ENCODE measurements at regions not wholly inside any gene's neighbourhood (a gene's known extent, or its start where the extent isn't known, plus 50 kb on each side); places are given as distances from the start of the nearest gene placed in this dataset.

DNA sequence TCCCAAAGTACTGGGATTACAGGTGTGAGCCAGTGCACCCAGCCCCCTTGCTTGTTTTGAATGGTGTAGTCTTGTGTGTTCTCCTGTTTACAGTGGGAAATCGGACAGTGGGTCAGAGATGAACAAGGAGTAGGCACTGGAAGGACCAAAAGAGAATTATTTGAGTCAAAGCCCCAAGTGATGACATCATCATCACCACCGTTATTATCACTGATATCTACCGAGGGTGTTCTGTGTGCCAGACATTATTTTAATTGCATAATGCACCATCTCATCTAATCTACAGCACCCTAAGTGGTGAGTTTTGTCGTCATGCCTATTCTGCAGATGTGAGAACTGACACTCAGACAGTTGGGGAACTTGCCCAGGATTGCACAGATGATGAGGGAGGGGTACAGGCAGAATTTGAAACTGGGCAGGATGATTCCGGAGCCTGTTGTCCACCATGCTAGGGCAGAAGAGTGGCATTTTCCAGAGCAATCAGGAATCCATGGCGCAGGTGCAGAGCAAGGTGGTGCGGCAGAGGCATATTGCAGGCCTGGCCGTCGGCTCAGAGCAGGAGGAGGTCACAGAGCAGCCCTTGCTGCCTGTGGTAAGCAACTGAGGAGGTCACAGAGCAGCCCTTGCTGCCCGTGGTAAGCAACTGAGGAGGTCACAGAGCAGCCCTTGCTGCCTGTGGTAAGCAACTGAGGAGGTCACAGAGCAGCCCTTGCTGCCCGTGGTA lies 137.0 kb upstream of the HDAC4 start:
- H3K27ac ChIP-seq = no peak overlapping the region
- intact Hi-C loops (cut with DNase I) = no loop called here
- WGBS = 85% methylated on average over 11 of the region's 11 CpGs
- DNase-seq (ENCODE audit: low spot score) = no peak
- TF ChIP-seq CTCF (IDR thresholded peaks at IDR 0.05) (no peak), POLR2A (IDR thresholded peaks at IDR 0.05) (no peak), POLR2AphosphoS5 (IDR thresholded peaks at IDR 0.05) (no peak)
- no peaks in the 10 kb centered on the region for H3K9me3 ChIP-seq
- peaks cover 3% of the 10 kb centered on the region for H3K27me3 ChIP-seq (replicated peaks; ENCODE audit: insufficient read depth)
- no peaks in the 10 kb centered on the region for H3K36me3 ChIP-seq
- no peak overlapping the region for H3K4me3 ChIP-seq
- no peaks in the 10 kb centered on the region for H3K4me1 ChIP-seq (replicated peaks)

- no peak for DNase-seq (ENCODE audit: low spot score)
- no peak for TF ChIP-seq POLR2AphosphoS5 (IDR thresholded peaks at IDR 0.05)
- TF ChIP-seq CTCF (IDR thresholded peaks at IDR 0.05) = no peak
- TF ChIP-seq POLR2A (IDR thresholded peaks at IDR 0.05) = no peak
- Histone ChIP-seq H3K4me3 (no peak overlapping the region), H3K27me3 (replicated peaks; ENCODE audit: insufficient read depth) (peaks cover 3% of the 10 kb centered on the region), H3K27ac (no peak overlapping the region), H3K36me3 (no peaks in the 10 kb centered on the region), H3K4me1 (replicated peaks) (no peaks in the 10 kb centered on the region), H3K9me3 (no peaks in the 10 kb centered on the region)
- intact Hi-C loops (cut with DNase I) = no loop called here
- 92% methylated on average over 7 of the region's 10 CpGs for WGBS
These were observed 135.4 kb upstream of the HDAC4 start for GRCh38 chr2:239536186-239536585.

- H3K4me1 ChIP-seq (replicated peaks) = no peaks in the 10 kb centered on the region
- H3K9me3 ChIP-seq = no peaks in the 10 kb centered on the region
- no peak overlapping the region for H3K4me3 ChIP-seq
- no peak for TF ChIP-seq POLR2AphosphoS5 (IDR thresholded peaks at IDR 0.05)
- no peak for TF ChIP-seq POLR2A (IDR thresholded peaks at IDR 0.05)
- no peak for TF ChIP-seq CTCF (IDR thresholded peaks at IDR 0.05)
- DNase-seq (ENCODE audit: low spot score) = no peak
- peaks cover 3% of the 10 kb centered on the region for H3K27me3 ChIP-seq (replicated peaks; ENCODE audit: insufficient read depth)
- intact Hi-C loops (cut with DNase I) = no loop called here
- 87% methylated on average over 8 of the region's 8 CpGs for WGBS
- H3K36me3 ChIP-seq = no peaks in the 10 kb centered on the region
- no peak overlapping the region for H3K27ac ChIP-seq
These were observed 134.8 kb upstream of the HDAC4 start for GRCh38 chr2:239535413-239536144.

DNA sequence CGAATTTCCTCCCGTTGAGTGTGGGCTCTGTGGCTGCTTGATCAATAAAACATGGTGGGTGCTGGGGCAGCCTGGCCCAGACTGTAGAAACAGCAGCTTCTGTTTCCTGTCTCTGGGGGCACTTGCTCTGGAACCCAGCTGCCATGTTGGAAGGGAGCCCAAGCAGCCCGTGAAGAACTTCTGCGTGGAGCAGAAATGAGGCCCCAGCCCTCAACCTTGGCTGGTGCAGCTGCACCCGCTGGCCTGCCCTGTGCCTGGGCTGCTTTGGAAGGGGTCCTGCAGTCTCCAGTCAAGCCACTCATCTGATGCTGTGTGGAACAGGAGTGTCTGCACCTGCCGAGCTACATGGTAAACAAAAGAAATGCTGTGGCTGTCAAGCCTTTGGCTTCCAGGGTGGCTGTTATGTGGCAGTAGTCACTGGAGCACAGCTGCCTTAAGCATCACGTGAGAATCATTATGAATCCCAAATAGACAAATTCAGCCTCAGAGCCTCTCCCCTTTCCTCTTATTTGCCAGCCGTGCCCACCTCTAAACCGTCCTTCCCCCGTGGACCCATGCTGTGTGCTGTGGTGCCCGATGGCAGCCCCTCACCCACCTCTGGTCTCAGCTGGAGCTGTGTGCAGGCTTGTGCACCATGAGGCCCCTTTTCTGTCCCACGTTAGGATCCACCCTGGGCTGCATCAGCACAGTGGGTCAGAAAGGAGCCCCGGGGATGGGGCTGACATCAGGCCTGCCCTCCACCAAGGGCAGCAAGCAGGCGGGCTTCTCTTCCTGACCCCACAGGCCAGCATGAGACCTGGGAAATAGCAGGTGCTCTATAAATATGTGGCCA lies 134.0 kb upstream of the HDAC4 start:
- no peak overlapping the region for H3K27ac ChIP-seq
- no peaks in the 10 kb centered on the region for H3K4me1 ChIP-seq (replicated peaks)
- 94% methylated on average over 14 of the region's 14 CpGs for WGBS

More for the DNA sequence above, 134.0 kb upstream of the HDAC4 start:
- H3K36me3 ChIP-seq = no peaks in the 10 kb centered on the region
- no peak for DNase-seq (ENCODE audit: low spot score)
- peaks cover 3% of the 10 kb centered on the region for H3K27me3 ChIP-seq (replicated peaks; ENCODE audit: insufficient read depth)
- H3K9me3 ChIP-seq = no peaks in the 10 kb centered on the region
- no peak overlapping the region for H3K4me3 ChIP-seq
- intact Hi-C loops (cut with DNase I) = no loop called here
- TF ChIP-seq CTCF (IDR thresholded peaks at IDR 0.05) = no peak
- TF ChIP-seq POLR2AphosphoS5 (IDR thresholded peaks at IDR 0.05) = no peak
- TF ChIP-seq POLR2A (IDR thresholded peaks at IDR 0.05) = no peak
